ENCODE measurements at regions not wholly inside any gene's neighbourhood (a gene's known extent, or its start where the extent isn't known, plus 50 kb on each side); places are given as distances from the start of the nearest gene placed in this dataset.

GRCh38 chr12:29072631-29073030, 76.4 kb upstream of the FAR2 start:
- ChIA-PET CTCF (interaction anchor here (2.3 kb wide), 1 partner anchor 245 kb away, joined by 18 read pairs; no protein-coding TSS in a partner anchor), POLR2A (no interaction called here)
- H3K36me3 Mint-ChIP-seq (ENCODE audit: insufficient read depth, unreplicated experiment), result no peaks in the 10 kb centered on the region
- TF ChIP-seq, protein P1, sequence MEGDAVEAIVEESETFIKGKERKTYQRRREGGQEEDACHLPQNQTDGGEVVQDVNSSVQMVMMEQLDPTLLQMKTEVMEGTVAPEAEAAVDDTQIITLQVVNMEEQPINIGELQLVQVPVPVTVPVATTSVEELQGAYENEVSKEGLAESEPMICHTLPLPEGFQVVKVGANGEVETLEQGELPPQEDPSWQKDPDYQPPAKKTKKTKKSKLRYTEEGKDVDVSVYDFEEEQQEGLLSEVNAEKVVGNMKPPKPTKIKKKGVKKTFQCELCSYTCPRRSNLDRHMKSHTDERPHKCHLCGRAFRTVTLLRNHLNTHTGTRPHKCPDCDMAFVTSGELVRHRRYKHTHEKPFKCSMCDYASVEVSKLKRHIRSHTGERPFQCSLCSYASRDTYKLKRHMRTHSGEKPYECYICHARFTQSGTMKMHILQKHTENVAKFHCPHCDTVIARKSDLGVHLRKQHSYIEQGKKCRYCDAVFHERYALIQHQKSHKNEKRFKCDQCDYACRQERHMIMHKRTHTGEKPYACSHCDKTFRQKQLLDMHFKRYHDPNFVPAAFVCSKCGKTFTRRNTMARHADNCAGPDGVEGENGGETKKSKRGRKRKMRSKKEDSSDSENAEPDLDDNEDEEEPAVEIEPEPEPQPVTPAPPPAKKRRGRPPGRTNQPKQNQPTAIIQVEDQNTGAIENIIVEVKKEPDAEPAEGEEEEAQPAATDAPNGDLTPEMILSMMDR (IDR thresholded peaks at IDR 0.05; ENCODE audit: insufficient read depth in 1 of 2, low read depth in 1 of 2, low read length in 1 of 2, severe bottlenecking in 1 of 2, unreplicated experiment in 1 of 2), result no peak
- peaks cover 2% of the 10 kb centered on the region for H3K27me3 Mint-ChIP-seq (ENCODE audit: insufficient read depth, unreplicated experiment)
- no peaks in the 10 kb centered on the region for H3K4me1 ChIP-seq
- no peak overlapping the region for H3K27ac Mint-ChIP-seq (ENCODE audit: unreplicated experiment)
- no peak overlapping the region for H3K4me3 ChIP-seq (ENCODE audit: low read depth, low read length)
- peaks cover 6% of the 10 kb centered on the region for H3K4me1 Mint-ChIP-seq (ENCODE audit: low read depth, unreplicated experiment)
- intact Hi-C loops (cut with micrococcal nuclease; ENCODE audit: unreplicated experiment), result loop anchor here (1.0 kb wide), 1 partner anchor 245 kb away; no protein-coding TSS in a partner anchor
- no peaks in the 10 kb centered on the region for H3K27me3 ChIP-seq (replicated peaks; ENCODE audit: control insufficient read depth, insufficient read depth, low read length)
- DNase-seq, result no peak
- no TSS peak for BruUV-seq (replicated peaks)
- no peak overlapping the region for H3K4me3 Mint-ChIP-seq (ENCODE audit: unreplicated experiment)
- H3K36me3 ChIP-seq (ENCODE audit: control insufficient read depth, insufficient read depth, low read length), result no peaks in the 10 kb centered on the region
- no peaks in the 10 kb centered on the region for H3K9me3 ChIP-seq
- no peaks in the 10 kb centered on the region for H3K9me3 Mint-ChIP-seq (ENCODE audit: unreplicated experiment)

GRCh38 chr12:29073631-29074239, 75.3 kb upstream of the FAR2 start:
- ChIA-PET CTCF (interaction anchor here (0.7 to 2.3 kb wide), 5 partner anchors 16 to 244 kb away, joined by 3 to 18 read pairs (median 3); no protein-coding TSS in a partner anchor), POLR2A (no interaction called here)
- intact Hi-C loops (cut with micrococcal nuclease; ENCODE audit: unreplicated experiment), result loop anchor here (1.0 kb wide), 1 partner anchor 244 kb away; no protein-coding TSS in a partner anchor

GRCh38 chr12:29081101-29081500, 68.0 kb upstream of the FAR2 start:
- intact Hi-C loops (cut with micrococcal nuclease; ENCODE audit: unreplicated experiment), result no loop called here
- Histone ChIP-seq H3K4me3 (ENCODE audit: low read depth, low read length) (no peak overlapping the region), H3K36me3 (ENCODE audit: control insufficient read depth, insufficient read depth, low read length) (no peaks in the 10 kb centered on the region), H3K4me1 (no peaks in the 10 kb centered on the region), H3K9me3 (no peaks in the 10 kb centered on the region), H3K27me3 (replicated peaks; ENCODE audit: control insufficient read depth, insufficient read depth, low read length) (no peaks in the 10 kb centered on the region)
- POLR2A ChIA-PET, result no interaction called here
- Mint-ChIP-seq H3K36me3 (ENCODE audit: insufficient read depth, unreplicated experiment) (no peaks in the 10 kb centered on the region), H3K4me3 (ENCODE audit: unreplicated experiment) (no peak overlapping the region), H3K27me3 (ENCODE audit: insufficient read depth, unreplicated experiment) (peaks cover 3% of the 10 kb centered on the region), H3K27ac (ENCODE audit: unreplicated experiment) (no peak overlapping the region), H3K4me1 (ENCODE audit: low read depth, unreplicated experiment) (no peaks in the 10 kb centered on the region), H3K9me3 (ENCODE audit: unreplicated experiment) (no peaks in the 10 kb centered on the region)
- DNase-seq, result no peak
- no TSS peak for BruUV-seq (replicated peaks)
- CTCF ChIA-PET, result no interaction called here
- TF ChIP-seq, protein P1 (IDR thresholded peaks at IDR 0.05; ENCODE audit: insufficient read depth in 1 of 2, low read depth in 1 of 2, low read length in 1 of 2, severe bottlenecking in 1 of 2, unreplicated experiment in 1 of 2), result no peak

More at GRCh38 chr12:29073631-29074239, 75.3 kb upstream of the FAR2 start:
- TF ChIP-seq, protein P1 (IDR thresholded peaks at IDR 0.05; ENCODE audit: insufficient read depth in 1 of 2, low read depth in 1 of 2, low read length in 1 of 2, severe bottlenecking in 1 of 2, unreplicated experiment in 1 of 2), result peak; percentile 74 to 84
- DNase-seq, result peak in 1 of 2 experiments; percentile 57
- Histone ChIP-seq H3K36me3 (ENCODE audit: control insufficient read depth, insufficient read depth, low read length) (no peaks in the 10 kb centered on the region), H3K4me1 (no peaks in the 10 kb centered on the region), H3K9me3 (no peaks in the 10 kb centered on the region), H3K4me3 (ENCODE audit: low read depth, low read length) (no peak overlapping the region), H3K27me3 (replicated peaks; ENCODE audit: control insufficient read depth, insufficient read depth, low read length) (no peaks in the 10 kb centered on the region)
- no TSS peak for BruUV-seq (replicated peaks)
- Mint-ChIP-seq H3K4me1 (ENCODE audit: low read depth, unreplicated experiment) (peaks cover 6% of the 10 kb centered on the region), H3K4me3 (ENCODE audit: unreplicated experiment) (no peak overlapping the region), H3K27ac (ENCODE audit: unreplicated experiment) (no peak overlapping the region), H3K9me3 (ENCODE audit: unreplicated experiment) (no peaks in the 10 kb centered on the region), H3K27me3 (ENCODE audit: insufficient read depth, unreplicated experiment) (peaks cover 2% of the 10 kb centered on the region), H3K36me3 (ENCODE audit: insufficient read depth, unreplicated experiment) (no peaks in the 10 kb centered on the region)
